GM12878 (cell line): ENCODE measurements at regions not wholly inside any gene's neighbourhood (a gene's known extent, or its start where the extent isn't known, plus 50 kb on each side); places are given as distances from the start of the nearest gene placed in this dataset.

Experiments used
- BACH1 ChIP-seq: fragments of 450-650 bp; IDR thresholded peaks from 2 replicates; pipeline ENCODE4 v1.6.1; 2017; ENCODE audit warnings: mild to moderate bottlenecking, borderline replicate concordance
- CBX3 ChIP-seq: fragments of 200-600 bp; sonication (generic); IDR thresholded peaks from 2 replicates; pipeline ENCODE4 v1.6.1; 2016; ENCODE audit warnings: low read depth, borderline replicate concordance
- CHD1 ChIP-seq: IDR thresholded peaks from 2 replicates; pipeline ENCODE4 v1.6.1; 2012; ENCODE audit warnings: low read depth, low read length, improper control_type of control experiment
- CREB1 ChIP-seq: IDR thresholded peaks from 2 replicates; pipeline ENCODE4 v1.6.1; 2012; ENCODE audit warnings: low read depth, mild to moderate bottlenecking, inconsistent platforms
- ESRRA ChIP-seq: IDR thresholded peaks from 2 replicates; pipeline ENCODE4 v1.6.1; 2012; ENCODE audit warnings: mild to moderate bottlenecking, low read length, improper control_type of control experiment
- FOS ChIP-seq: IDR thresholded peaks from 3 replicates; pipeline ENCODE4 v1.6.1; 2011; ENCODE audit warnings: borderline replicate concordance; ENCODE audit not compliant: insufficient read length; ENCODE audit errors: extremely low read depth
- FOXM1 ChIP-seq: IDR thresholded peaks from 2 replicates; pipeline ENCODE4 v1.6.1; 2012; ENCODE audit warnings: low read depth, mild to moderate bottlenecking, inconsistent platforms, low read length, moderate library complexity
- HDAC2 ChIP-seq: fragments of 200-600 bp; sonication (generic); IDR thresholded peaks from 2 replicates; pipeline ENCODE4 v1.6.1; 2017
- PAX5 ChIP-seq: IDR thresholded peaks from 2 replicates; pipeline ENCODE4 v1.6.1; 2011; ENCODE audit warnings: low read depth, low read length, borderline replicate concordance
- PAX8 ChIP-seq: fragments of 450-650 bp; IDR thresholded peaks from 2 replicates; pipeline ENCODE4 v1.6.1; 2017; ENCODE audit warnings: mild to moderate bottlenecking, moderate library complexity
- POLR2A ChIP-seq: IDR thresholded peaks from 2 replicates; pipeline ENCODE4 v1.6.1; 2011; ENCODE audit warnings: low read depth, mild to moderate bottlenecking, low read length
- RFX5 ChIP-seq: IDR thresholded peaks from 2 replicates; pipeline ENCODE4 v1.6.1; 2011; ENCODE audit warnings: low read depth, low read length, improper control_type of control experiment
- RUNX3 ChIP-seq: IDR thresholded peaks from 2 replicates; pipeline ENCODE4 v1.6.1; 2012; ENCODE audit warnings: low read length, inconsistent platforms
- SIN3A ChIP-seq: IDR thresholded peaks from 2 replicates; pipeline ENCODE4 v1.6.1; 2012; ENCODE audit warnings: low read depth, low read length, improper control_type of control experiment
- ZNF384 ChIP-seq: IDR thresholded peaks from 2 replicates; pipeline ENCODE4 v1.6.1; 2012; ENCODE audit warnings: low read depth, mild to moderate bottlenecking, low read length, improper control_type of control experiment, borderline replicate concordance
- TF ChIP-seq, protein P1 (sequence below): fragments of 450-650 bp; formaldehyde crosslinking; IDR thresholded peaks from 2 replicates; pipeline ENCODE4 v1.4.0; 2020; ENCODE audit warnings: mild to moderate bottlenecking, moderate library complexity
- TF ChIP-seq, protein P2 (sequence below): fragments of 450-650 bp; IDR thresholded peaks from 2 replicates; pipeline ENCODE4 v1.6.1; 2018; ENCODE audit warnings: borderline replicate concordance, mild to moderate bottlenecking; ENCODE audit not compliant: partially characterized antibody
- TF ChIP-seq, protein P3 (sequence below): fragments of 450-650 bp; IDR thresholded peaks from 2 replicates; pipeline ENCODE4 v1.6.1; 2016; ENCODE audit warnings: mild to moderate bottlenecking, moderate library complexity, borderline replicate concordance
- TF ChIP-seq, protein P4 (sequence below): fragments of 450-650 bp; IDR thresholded peaks from 2 replicates; pipeline ENCODE4 v1.6.1; 2017; ENCODE audit warnings: mild to moderate bottlenecking
- TF ChIP-seq, protein P5 (sequence below): IDR thresholded peaks from 2 replicates; pipeline ENCODE4 v1.6.1; 2011; ENCODE audit warnings: low read depth, mild to moderate bottlenecking, low read length, moderate library complexity, borderline replicate concordance; ENCODE audit errors: extremely low read depth

DNA sequence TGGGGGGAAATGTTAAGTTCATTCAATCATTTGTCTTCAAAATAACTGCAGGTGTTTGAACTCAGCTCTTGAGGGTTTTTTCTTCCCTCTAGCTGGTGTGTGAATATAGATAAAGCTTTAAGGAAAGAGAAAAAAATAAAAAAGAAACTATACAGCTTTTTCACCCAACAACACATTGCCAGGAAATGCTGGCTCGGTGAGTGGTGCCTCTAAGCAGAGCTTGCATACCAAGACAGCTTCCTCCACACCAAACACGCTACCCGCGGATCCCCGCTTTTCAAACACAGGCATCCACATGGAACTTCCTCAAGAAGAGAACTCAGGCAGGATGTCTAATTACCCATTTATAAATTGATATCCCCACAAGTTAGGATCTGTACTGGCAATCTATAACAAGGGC lies 69.8 kb upstream of the TANK start (continued):
- TF ChIP-seq, protein P1, sequence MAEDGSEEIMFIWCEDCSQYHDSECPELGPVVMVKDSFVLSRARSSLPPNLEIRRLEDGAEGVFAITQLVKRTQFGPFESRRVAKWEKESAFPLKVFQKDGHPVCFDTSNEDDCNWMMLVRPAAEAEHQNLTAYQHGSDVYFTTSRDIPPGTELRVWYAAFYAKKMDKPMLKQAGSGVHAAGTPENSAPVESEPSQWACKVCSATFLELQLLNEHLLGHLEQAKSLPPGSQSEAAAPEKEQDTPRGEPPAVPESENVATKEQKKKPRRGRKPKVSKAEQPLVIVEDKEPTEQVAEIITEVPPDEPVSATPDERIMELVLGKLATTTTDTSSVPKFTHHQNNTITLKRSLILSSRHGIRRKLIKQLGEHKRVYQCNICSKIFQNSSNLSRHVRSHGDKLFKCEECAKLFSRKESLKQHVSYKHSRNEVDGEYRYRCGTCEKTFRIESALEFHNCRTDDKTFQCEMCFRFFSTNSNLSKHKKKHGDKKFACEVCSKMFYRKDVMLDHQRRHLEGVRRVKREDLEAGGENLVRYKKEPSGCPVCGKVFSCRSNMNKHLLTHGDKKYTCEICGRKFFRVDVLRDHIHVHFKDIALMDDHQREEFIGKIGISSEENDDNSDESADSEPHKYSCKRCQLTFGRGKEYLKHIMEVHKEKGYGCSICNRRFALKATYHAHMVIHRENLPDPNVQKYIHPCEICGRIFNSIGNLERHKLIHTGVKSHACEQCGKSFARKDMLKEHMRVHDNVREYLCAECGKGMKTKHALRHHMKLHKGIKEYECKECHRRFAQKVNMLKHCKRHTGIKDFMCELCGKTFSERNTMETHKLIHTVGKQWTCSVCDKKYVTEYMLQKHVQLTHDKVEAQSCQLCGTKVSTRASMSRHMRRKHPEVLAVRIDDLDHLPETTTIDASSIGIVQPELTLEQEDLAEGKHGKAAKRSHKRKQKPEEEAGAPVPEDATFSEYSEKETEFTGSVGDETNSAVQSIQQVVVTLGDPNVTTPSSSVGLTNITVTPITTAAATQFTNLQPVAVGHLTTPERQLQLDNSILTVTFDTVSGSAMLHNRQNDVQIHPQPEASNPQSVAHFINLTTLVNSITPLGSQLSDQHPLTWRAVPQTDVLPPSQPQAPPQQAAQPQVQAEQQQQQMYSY (CRISPR knock-in tag), result no peak
- no peak for TF ChIP-seq PAX5
- no peak for TF ChIP-seq FOXM1
- no peak for TF ChIP-seq CHD1
- no peak for TF ChIP-seq SIN3A
- TF ChIP-seq POLR2A, result 0 out of 2 replicates have a peak, but pooled peaks have one; percentile 37
- TF ChIP-seq, protein P2, sequence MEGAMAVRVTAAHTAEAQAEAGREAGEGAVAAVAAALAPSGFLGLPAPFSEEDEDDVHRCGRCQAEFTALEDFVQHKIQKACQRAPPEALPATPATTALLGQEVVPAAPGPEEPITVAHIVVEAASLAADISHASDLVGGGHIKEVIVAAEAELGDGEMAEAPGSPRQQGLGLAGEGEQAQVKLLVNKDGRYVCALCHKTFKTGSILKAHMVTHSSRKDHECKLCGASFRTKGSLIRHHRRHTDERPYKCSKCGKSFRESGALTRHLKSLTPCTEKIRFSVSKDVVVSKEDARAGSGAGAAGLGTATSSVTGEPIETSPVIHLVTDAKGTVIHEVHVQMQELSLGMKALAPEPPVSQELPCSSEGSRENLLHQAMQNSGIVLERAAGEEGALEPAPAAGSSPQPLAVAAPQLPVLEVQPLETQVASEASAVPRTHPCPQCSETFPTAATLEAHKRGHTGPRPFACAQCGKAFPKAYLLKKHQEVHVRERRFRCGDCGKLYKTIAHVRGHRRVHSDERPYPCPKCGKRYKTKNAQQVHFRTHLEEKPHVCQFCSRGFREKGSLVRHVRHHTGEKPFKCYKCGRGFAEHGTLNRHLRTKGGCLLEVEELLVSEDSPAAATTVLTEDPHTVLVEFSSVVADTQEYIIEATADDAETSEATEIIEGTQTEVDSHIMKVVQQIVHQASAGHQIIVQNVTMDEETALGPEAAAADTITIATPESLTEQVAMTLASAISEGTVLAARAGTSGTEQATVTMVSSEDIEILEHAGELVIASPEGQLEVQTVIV, result no peak
- TF ChIP-seq, protein P3, sequence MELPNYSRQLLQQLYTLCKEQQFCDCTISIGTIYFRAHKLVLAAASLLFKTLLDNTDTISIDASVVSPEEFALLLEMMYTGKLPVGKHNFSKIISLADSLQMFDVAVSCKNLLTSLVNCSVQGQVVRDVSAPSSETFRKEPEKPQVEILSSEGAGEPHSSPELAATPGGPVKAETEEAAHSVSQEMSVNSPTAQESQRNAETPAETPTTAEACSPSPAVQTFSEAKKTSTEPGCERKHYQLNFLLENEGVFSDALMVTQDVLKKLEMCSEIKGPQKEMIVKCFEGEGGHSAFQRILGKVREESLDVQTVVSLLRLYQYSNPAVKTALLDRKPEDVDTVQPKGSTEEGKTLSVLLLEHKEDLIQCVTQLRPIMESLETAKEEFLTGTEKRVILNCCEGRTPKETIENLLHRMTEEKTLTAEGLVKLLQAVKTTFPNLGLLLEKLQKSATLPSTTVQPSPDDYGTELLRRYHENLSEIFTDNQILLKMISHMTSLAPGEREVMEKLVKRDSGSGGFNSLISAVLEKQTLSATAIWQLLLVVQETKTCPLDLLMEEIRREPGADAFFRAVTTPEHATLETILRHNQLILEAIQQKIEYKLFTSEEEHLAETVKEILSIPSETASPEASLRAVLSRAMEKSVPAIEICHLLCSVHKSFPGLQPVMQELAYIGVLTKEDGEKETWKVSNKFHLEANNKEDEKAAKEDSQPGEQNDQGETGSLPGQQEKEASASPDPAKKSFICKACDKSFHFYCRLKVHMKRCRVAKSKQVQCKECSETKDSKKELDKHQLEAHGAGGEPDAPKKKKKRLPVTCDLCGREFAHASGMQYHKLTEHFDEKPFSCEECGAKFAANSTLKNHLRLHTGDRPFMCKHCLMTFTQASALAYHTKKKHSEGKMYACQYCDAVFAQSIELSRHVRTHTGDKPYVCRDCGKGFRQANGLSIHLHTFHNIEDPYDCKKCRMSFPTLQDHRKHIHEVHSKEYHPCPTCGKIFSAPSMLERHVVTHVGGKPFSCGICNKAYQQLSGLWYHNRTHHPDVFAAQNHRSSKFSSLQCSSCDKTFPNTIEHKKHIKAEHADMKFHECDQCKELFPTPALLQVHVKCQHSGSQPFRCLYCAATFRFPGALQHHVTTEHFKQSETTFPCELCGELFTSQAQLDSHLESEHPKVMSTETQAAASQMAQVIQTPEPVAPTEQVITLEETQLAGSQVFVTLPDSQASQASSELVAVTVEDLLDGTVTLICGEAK, result peak; percentile 86
- TF ChIP-seq RFX5, result peak; percentile 88
- TF ChIP-seq FOS, result no peak
- TF ChIP-seq, protein P4, sequence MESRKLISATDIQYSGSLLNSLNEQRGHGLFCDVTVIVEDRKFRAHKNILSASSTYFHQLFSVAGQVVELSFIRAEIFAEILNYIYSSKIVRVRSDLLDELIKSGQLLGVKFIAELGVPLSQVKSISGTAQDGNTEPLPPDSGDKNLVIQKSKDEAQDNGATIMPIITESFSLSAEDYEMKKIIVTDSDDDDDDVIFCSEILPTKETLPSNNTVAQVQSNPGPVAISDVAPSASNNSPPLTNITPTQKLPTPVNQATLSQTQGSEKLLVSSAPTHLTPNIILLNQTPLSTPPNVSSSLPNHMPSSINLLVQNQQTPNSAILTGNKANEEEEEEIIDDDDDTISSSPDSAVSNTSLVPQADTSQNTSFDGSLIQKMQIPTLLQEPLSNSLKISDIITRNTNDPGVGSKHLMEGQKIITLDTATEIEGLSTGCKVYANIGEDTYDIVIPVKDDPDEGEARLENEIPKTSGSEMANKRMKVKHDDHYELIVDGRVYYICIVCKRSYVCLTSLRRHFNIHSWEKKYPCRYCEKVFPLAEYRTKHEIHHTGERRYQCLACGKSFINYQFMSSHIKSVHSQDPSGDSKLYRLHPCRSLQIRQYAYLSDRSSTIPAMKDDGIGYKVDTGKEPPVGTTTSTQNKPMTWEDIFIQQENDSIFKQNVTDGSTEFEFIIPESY, result no peak
- TF ChIP-seq RUNX3, result no peak
- no peak for TF ChIP-seq PAX8
- TF ChIP-seq ESRRA, result no peak
- no peak for TF ChIP-seq BACH1
- peak; percentile 61; the same call in 1 of the 2 replicates for TF ChIP-seq ZNF384
- no peak for TF ChIP-seq HDAC2
- TF ChIP-seq CREB1, result peak; percentile 53; the same call in 1 of the 2 replicates
- TF ChIP-seq CBX3, result no peak
- TF ChIP-seq, protein P5, sequence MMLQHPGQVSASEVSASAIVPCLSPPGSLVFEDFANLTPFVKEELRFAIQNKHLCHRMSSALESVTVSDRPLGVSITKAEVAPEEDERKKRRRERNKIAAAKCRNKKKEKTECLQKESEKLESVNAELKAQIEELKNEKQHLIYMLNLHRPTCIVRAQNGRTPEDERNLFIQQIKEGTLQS, result no peak
